NCI-H1417 treated with DMSO at 0.1 percent for 48 hours (cell line): ENCODE measurements at regions not wholly inside any gene's neighbourhood (a gene's known extent, or its start where the extent isn't known, plus 50 kb on each side); places are given as distances from the start of the nearest gene placed in this dataset.

ENCODE experiments used
- DNase-seq: peaks from one replicate; lab custom pipeline; 2025; lab: John Stamatoyannopoulos, UW

- no peak for DNase-seq
These were observed 202.7 kb downstream of the MANEA start for GRCh38 chr6:95780037-95780436.

DNA sequence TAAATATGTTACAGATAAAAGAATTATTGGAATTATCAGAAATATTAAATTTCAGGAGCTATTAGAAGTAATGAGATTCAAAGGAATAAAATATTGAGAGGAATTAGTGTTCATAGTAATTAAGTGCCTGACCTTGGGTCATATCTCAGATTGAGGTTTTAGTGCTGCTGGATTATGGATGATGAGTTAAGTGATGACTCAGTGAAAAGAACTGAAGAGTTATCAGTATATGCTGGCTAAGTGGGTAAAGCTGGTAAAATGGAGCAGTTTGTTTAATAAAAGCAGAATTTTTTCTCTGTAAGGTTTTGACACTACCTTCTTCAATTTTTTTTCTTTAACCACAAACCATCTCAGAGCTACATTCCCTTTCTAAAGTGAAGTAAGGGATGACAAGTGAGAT is 206.7 kb downstream of the MANEA start:
- DNase-seq, result no peak

GRCh38 chr6:95784869-95785268 is 207.5 kb downstream of the MANEA start:
- DNase-seq, result no peak

DNA sequence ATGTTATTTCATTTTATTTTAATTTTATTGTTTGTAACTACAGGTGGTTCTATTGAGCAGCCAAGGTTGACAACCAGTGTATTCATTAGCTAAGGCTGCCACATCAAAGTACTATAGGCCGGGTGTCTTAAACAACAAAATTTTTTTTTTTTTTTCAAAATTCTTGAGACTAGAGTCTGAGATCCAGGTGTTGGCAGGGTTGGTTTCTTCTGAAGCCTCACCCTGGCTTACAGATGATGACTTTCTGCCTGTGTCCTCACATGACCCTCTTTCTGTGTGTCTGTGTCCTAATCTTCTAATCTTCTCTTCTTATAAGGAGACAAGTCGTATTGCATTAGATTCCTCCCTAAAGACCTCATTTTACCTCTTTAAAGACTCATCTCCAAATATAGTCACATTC is 208.4 kb downstream of the MANEA start:
- no peak for DNase-seq

DNA sequence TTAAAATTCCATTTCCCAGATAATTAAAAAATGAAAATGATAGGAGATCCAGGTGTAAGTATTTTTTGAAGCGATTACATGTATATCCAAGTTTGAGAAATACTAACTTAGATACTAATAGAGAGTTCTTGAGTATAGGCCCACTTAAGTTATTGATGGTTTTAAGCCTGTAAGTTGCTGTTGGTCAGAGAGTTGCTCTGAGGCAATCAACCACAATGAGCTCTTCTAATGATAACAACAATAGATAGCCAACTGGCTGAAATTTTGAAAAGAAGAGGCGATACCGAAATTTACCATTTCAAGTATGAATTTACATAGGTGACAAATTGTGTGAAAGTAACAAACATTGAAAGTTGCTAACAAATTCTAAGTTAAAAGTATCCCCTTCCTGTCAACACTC is 209.5 kb downstream of the MANEA start:
- DNase-seq, result no peak

GRCh38 chr6:95790787-95791186 is 213.5 kb downstream of the MANEA start:
- DNase-seq, result no peak

DNA sequence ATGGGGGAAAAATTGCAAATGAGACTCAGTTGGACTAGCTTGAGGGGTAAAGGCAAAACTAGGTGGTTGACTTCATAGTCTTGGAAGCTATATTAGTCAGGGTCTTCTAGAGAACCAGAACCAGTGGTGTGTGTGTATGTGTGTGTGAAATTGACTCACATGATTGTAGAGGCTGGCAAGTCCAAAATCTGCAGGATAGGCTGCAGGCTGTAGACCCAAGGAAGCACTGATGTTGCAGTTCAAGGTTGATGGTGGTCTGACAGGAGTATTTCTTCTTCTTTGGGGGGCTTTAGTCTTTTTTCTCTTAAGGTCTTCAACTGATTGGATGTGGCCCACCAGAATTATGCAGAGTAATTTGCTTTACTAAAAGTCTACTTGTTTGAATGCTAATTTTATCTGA is 217.4 kb downstream of the MANEA start:
- DNase-seq, result no peak

DNA sequence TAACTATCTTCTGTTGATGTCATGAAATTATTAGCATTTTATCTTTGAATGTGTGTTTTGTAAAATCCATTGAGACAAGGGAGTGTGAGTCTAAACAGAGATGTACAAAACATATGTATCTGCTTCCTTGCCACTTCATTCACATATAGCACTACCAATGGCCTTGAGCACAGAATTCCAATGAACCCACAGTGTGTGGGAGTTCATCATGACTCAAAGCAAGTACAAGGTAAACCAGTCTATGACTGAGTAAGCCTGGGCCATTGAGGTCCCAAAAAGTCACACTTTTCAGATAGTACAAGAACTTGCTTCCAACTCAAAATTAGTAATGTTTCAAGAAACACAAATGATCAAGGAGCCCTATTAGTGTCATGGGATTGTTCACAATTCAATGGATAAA is 218.6 kb downstream of the MANEA start:
- no peak for DNase-seq

DNA sequence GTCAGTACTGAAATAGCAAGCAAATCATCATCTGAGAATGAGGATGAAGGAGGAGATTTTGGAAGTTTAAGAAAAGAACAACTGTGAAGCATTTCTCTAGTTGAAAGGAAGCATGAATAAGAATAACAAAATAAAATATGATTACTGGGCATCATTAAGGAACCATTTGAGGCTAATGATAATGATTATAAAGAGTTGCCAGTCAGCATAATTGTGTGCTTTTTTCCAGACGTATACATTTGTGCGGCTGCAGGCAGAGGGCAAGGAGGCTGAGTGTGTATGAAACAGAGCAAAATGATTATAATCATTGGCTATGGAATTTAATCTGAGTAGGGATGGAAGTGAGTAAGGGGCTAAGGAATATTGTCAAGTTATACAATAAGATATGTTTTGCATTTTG is 218.7 kb upstream of the FUT9 start:
- DNase-seq, result no peak

DNA sequence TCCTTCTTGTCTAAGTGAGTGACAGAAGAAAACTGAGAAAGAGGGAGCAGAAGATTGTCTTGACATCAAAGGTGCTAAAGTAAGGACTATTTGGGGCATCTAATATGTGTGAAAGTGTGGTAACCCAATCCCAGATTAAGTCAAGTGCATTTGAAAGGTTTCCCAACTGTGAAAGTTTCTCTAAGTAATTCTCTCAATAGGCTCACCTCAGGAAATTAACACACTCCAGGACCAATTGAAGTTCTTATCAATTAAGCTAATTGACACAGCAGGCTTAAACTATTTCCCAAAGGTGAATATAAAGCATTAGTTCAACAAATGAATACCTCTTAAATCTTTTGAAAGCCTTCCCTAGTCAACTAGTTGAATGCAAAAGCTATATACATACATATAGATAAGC is 212.8 kb upstream of the FUT9 start:
- no peak for DNase-seq

DNA sequence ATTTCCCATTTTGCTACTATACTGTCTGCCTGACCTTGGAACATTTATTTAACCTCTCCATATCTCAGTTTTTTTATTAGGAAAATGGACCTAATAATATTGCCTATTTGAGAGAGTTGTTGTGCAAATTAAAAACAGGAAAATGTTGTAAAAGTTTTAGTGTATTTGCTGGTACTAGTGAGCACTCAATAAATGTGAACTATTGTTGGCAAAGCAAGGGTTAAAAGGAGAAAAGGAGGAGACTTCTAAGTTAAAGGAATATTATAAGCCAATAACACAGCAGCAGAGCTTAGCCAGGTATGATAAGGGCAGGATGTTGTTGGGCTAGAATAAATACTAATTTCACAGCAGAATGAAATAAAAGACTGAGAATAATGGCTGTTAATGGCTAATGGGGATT is 211.9 kb upstream of the FUT9 start:
- DNase-seq, result no peak

DNA sequence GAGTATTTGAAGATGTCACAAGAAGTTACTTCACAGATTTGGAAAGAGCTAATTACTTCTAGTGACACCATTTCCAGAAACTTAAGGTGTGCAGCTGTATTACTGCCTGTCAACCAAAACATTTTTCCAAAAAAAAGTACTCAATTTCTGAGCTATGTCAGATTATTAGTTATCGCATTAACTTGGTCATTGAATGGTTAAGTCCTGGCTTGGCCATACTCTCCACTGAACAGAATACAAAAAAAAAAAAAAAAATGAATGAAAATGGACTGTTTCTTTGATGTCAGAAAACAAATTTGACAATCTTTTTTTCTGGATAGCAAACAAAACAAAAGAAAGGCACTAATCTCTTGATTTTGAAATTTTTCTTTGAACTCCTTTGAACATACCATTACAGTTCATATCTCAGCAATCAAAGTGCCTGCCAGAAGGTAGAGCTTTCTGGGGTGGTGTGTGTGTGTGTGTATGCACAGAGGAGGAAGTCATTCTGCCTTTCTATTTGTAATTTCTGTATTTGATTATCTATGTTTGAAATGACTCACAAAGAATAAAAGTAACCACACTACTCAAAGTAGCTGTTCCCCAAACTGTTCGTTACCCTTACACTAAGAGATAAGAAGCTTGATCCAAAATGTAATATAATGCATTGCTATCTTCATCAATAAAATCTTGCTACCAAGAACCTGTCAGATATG is 210.8 kb upstream of the FUT9 start:
- no peak for DNase-seq

- no peak for DNase-seq
These were observed 210.1 kb upstream of the FUT9 start for GRCh38 chr6:95805699-95806098.

- no peak for DNase-seq
These were observed 200.3 kb upstream of the FUT9 start for GRCh38 chr6:95815389-95816056.

DNA sequence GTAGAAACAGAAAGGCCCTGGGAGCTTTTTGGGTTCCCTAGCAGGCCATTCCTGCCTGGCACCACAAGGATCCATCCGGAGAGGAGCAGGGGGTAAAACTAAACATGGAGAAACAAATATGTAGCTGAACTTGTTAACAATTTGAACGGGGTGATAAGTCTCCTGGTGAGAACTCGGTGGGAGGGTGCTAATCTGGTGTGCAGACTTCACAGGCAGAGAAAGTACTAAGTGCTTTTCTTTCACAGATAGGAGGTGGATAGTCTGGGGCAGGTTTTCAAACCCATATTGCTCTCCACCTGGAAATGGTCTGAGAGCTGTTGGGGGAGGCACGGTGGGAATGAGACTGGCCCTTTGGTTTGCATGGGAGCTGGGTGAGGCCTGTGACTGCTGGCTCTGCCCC is 196.3 kb upstream of the FUT9 start:
- no peak for DNase-seq

DNA sequence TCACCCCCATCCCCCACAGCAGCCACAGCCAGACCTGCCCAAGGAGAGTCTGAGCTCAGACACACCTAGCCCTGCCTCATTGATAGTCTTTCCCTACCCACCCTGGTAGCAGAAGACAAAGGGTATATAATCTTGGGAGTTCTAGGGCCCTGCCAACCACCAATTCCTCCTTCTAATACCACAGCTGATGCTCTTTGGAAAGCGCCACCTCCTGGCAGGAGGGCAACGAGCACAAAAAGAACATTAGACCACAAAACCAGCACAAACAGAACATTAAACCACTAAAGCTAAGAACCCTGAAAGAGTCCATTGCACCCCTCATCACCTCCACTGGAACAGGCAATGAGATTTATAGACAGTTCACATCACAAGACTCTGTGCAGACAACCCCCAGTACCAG is 195.8 kb upstream of the FUT9 start:
- DNase-seq, result no peak

DNA sequence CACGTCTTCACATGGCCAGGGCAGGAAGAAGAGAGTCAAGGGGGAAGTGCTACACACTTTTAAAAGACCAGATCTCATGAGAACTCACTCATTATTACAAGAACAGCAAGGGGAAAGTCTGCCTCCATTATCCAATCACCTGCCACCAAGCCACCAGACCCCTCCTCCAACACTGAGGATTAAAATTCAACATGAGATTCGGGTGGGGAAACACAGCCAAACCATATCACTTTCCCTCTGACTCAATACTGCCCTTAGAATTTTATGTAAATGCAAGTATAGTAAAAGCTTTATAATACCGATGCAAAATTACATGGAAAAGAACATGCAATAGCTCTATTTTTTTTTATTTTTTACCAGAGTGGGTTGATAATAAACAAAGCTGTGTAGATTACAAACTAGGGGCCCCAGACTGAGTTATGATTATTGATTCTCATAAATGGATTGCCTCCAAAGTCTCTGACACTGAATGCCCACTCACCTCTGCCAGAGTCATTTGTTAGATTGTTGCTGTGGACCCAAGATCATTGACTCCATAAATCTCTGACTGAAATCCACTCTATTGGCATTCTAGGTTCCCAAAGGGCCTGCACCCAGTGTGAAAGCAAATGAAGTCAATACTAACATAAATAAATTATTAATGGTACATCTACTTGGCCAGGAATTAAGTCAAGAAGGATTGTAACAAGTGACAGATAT is 184.8 kb upstream of the FUT9 start:
- DNase-seq, result no peak

DNA sequence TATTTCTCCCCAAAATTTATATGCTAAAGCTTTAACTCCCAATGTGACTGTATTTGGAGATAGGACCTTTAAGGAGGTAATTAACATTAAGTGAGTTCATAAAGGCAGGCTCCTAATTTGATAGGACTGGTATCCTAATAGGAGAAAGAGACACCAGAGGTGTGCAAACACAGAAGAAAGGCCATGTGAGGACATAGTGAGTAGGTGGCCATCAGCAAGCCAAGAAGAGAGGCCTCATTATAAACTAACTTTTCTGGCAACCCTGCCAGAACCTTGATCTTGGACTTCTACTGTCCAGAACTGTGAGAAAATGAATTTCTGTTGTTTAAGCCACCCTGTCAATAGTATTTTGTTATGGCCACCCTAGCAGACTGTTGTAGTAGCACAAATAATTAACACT is 177.9 kb upstream of the FUT9 start:
- DNase-seq, result no peak

DNA sequence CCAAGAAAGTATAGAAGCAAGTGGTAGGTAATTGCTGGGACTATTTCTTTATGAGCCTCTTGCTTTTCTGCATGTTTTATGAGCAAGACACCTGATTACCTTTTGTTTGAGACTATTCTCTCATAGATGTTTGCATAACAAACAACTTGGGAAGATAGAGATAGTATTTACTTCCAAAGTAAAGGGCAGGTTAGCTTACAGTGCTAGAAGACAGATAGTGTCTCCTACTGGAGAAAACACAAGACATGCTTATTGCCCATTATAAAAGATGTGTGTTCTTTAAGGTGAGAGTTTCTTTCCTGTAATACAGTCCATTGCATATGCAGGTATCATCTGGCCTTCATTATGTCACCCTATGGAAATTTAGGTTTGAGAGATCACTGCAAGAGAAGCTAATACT is 174.2 kb upstream of the FUT9 start:
- DNase-seq, result no peak

DNA sequence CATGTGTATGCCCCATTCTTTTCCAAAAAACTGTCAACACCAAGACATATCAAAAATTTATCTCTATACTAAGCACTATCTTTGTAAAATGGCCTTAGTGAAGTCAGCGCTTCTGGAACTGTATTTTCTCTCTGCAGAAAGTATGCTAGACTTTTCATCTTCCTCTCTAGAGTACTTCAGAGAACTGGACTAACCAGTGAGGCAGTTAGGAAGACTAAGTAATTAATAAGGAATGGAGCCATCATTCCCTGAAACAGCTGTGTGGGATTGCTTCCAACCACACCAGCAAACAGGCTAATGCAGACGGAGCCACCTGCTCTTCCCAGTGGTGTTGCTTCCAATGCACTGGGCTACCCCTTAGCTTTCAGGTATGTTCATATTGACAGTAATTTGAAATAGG is 169.1 kb upstream of the FUT9 start:
- no peak for DNase-seq

DNA sequence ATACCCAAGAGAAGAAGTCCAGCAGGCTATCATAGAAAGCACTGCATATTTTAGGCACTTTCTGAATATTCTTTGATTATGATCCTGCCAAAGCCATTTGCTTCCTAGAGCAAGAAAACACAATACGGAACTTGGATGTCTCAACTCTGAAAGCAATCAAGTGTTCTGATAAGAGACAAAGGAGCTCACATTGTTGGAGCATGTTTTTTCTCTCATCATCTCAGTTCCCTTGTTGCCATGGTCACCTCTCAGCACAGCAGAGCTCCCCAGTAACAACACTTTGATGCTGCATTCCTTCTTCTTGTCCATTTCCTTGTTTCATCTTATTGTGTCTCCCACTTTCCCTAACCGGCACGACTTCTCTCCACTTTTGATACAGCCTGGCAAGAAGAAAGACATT is 168.7 kb upstream of the FUT9 start:
- DNase-seq, result peak; percentile 8

GRCh38 chr6:95848717-95849116 is 167.1 kb upstream of the FUT9 start:
- no peak for DNase-seq

DNA sequence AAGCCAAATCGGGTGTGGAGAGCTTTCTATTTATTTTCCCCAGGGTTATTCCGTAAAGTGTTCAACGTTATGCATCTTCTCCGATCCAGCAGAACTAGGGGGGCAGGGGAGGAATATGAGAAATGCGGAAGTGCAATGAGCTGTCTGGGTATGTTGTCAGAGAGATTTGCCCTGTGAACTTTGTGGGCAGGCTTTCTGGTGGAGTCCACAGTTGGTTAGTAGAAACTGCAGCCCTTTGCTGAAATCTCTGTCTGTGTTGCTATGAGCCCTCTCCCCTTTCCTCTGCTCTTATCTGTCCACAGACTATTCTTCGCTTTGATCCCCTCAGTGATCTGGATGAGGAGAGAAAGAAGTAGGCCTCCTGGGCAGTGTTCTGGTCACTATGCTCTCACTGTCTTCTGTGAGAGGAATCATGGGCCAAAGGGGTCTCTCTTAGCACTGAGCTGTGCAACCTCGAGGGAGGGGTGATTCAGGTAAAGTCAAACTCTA is 158.9 kb upstream of the FUT9 start:
- no peak for DNase-seq
